IMR-90 (cell line): ENCODE measurements at regions not wholly inside any gene's neighbourhood (a gene's known extent, or its start where the extent isn't known, plus 50 kb on each side); places are given as distances from the start of the nearest gene placed in this dataset.

ENCODE experiments used
- CEBPB ChIP-seq: IDR thresholded peaks from 2 replicates; pipeline ENCODE4 v1.6.1; 2012; ENCODE audit warnings: low read depth, low read length, improper control_type of control experiment
- CHD1 ChIP-seq: IDR thresholded peaks from 2 replicates; pipeline ENCODE4 v1.6.1; 2012; ENCODE audit warnings: low read depth, low read length, improper control_type of control experiment
- MAZ ChIP-seq: IDR thresholded peaks from 2 replicates; pipeline ENCODE4 v1.6.1; 2012; ENCODE audit warnings: low read depth, mild to moderate bottlenecking, low read length, improper control_type of control experiment, moderate library complexity, borderline replicate concordance
- NFE2L2 ChIP-seq: fragments of 150-350 bp; IDR thresholded peaks from 2 replicates; pipeline ENCODE4 v1.6.1; 2016; ENCODE audit warnings: low read depth, mild to moderate bottlenecking, low read length
- POLR2A ChIP-seq: IDR thresholded peaks from 2 replicates; pipeline ENCODE4 v1.6.1; 2012; ENCODE audit warnings: mild to moderate bottlenecking, low read depth, low read length
- RAD21 ChIP-seq: IDR thresholded peaks from 2 replicates; pipeline ENCODE4 v1.6.1; 2012; ENCODE audit warnings: low read length, improper control_type of control experiment
- RCOR1 ChIP-seq: IDR thresholded peaks from 2 replicates; pipeline ENCODE4 v1.6.1; 2012; ENCODE audit warnings: mild to moderate bottlenecking, low read length, improper control_type of control experiment; ENCODE audit not compliant: insufficient replicate concordance
- RFX5 ChIP-seq: IDR thresholded peaks from 2 replicates; pipeline ENCODE4 v1.8.0; 2012; ENCODE audit warnings: low read depth, mild to moderate bottlenecking, low read length, moderate library complexity
- SMC3 ChIP-seq: fragments of 150-350 bp; IDR thresholded peaks from 2 replicates; pipeline ENCODE4 v1.6.1; 2016; ENCODE audit warnings: low read depth, mild to moderate bottlenecking, antibody characterized with exemption, low read length, moderate library complexity
- TF ChIP-seq, protein P1 (sequence below): conservative IDR thresholded peaks from 2 replicates; pipeline ENCODE4 v1.5.1; 2012; ENCODE audit warnings: mild to moderate bottlenecking, low read depth, low read length, improper control_type of control experiment
- TF ChIP-seq, protein P2 (sequence below): fragments of 150-350 bp; IDR thresholded peaks from 2 replicates; pipeline ENCODE4 v1.6.1; 2017; ENCODE audit warnings: mild to moderate bottlenecking, antibody characterized with exemption, low read length, low read depth

DNA sequence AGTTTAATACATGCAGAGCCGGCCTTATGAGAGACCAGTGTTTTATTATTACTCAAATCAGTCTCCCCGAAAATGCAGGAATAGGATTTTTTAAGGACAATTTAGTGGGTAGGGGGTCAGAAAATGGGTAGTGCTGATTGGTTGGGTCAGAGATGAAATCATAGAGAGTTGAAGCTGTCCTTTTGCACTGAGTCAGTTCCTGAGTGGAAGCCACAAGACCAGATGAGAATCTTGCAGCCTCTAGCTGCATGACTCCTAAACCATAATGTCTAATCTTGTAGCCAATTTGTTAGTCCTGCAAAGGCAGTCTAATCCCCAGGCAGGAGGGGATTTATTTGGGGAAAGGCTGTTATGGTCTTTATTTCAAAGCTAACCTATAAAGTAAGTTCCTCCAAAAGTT is 1163.9 kb downstream of the DIAPH3 start:
- TF ChIP-seq, protein P1, sequence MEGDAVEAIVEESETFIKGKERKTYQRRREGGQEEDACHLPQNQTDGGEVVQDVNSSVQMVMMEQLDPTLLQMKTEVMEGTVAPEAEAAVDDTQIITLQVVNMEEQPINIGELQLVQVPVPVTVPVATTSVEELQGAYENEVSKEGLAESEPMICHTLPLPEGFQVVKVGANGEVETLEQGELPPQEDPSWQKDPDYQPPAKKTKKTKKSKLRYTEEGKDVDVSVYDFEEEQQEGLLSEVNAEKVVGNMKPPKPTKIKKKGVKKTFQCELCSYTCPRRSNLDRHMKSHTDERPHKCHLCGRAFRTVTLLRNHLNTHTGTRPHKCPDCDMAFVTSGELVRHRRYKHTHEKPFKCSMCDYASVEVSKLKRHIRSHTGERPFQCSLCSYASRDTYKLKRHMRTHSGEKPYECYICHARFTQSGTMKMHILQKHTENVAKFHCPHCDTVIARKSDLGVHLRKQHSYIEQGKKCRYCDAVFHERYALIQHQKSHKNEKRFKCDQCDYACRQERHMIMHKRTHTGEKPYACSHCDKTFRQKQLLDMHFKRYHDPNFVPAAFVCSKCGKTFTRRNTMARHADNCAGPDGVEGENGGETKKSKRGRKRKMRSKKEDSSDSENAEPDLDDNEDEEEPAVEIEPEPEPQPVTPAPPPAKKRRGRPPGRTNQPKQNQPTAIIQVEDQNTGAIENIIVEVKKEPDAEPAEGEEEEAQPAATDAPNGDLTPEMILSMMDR: no peak
- TF ChIP-seq POLR2A: no peak
- TF ChIP-seq NFE2L2: no peak
- TF ChIP-seq, protein P2, sequence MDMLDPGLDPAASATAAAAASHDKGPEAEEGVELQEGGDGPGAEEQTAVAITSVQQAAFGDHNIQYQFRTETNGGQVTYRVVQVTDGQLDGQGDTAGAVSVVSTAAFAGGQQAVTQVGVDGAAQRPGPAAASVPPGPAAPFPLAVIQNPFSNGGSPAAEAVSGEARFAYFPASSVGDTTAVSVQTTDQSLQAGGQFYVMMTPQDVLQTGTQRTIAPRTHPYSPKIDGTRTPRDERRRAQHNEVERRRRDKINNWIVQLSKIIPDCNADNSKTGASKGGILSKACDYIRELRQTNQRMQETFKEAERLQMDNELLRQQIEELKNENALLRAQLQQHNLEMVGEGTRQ: no peak
- TF ChIP-seq MAZ: no peak
- TF ChIP-seq CHD1: no peak
- no peak for TF ChIP-seq RFX5
- no peak for TF ChIP-seq RAD21
- no peak for TF ChIP-seq CEBPB
- TF ChIP-seq RCOR1: no peak
- no peak for TF ChIP-seq SMC3
